Hepatocyte (in vitro differentiated cells): ENCODE measurements at regions not wholly inside any gene's neighbourhood (a gene's known extent, or its start where the extent isn't known, plus 50 kb on each side); places are given as distances from the start of the nearest gene placed in this dataset.
A peak's percentile ranks its signal among the peaks of the same experiment; 100 is the strongest.

ENCODE experiments used
- DNase-seq: peaks from one replicate; pipeline ENCODE4 v3.0.0-alpha.2; 2016; ENCODE audit warnings: low spot score
- H2AFZ ChIP-seq: fragments of 200-600 bp; sonication (generic); 2 replicates; pipeline ENCODE4 v1.6.0; 2016; ENCODE audit warnings: antibody characterized with exemption, mild to moderate bottlenecking
- H3K27ac ChIP-seq: fragments of 200-600 bp; sonication (generic); 2 replicates; pipeline ENCODE4 v1.5.1; 2016; ENCODE audit warnings: mild to moderate bottlenecking
- H3K27me3 ChIP-seq: fragments of 200-600 bp; sonication (generic); 2 replicates; pipeline ENCODE4 v1.6.1; 2016
- H3K36me3 ChIP-seq: fragments of 200-600 bp; sonication (generic); replicated peaks from 2 replicates; pipeline ENCODE4 v1.5.1; 2016; ENCODE audit warnings: low read depth; ENCODE audit not compliant: insufficient read depth
- H3K4me1 ChIP-seq: fragments of 200-600 bp; sonication (generic); 2 replicates; pipeline ENCODE4 v1.5.1; 2016; ENCODE audit warnings: mild to moderate bottlenecking, moderate library complexity; ENCODE audit not compliant: insufficient read depth
- H3K4me2 ChIP-seq: fragments of 200-600 bp; sonication (generic); 2 replicates; pipeline ENCODE4 v1.6.0; 2016
- H3K4me3 ChIP-seq: fragments of 200-600 bp; sonication (generic); 2 replicates; pipeline ENCODE4 v1.5.1; 2016; ENCODE audit warnings: mild to moderate bottlenecking
- H3K79me2 ChIP-seq: fragments of 200-600 bp; sonication (generic); 2 replicates; pipeline ENCODE4 v1.6.0; 2017; ENCODE audit warnings: mild to moderate bottlenecking
- H3K9me2 ChIP-seq: fragments of 200-600 bp; sonication (generic); replicated peaks from 2 replicates; pipeline ENCODE4 v1.6.0; 2017; ENCODE audit warnings: mild to moderate bottlenecking; ENCODE audit not compliant: insufficient read depth
- H3K9me3 ChIP-seq: fragments of 200-600 bp; sonication (generic); 2 replicates; pipeline ENCODE4 v1.5.1; 2016; ENCODE audit warnings: low read depth, mild to moderate bottlenecking
- H4K20me1 ChIP-seq: fragments of 200-600 bp; sonication (generic); 2 replicates; pipeline ENCODE4 v1.6.0; 2016; ENCODE audit warnings: mild to moderate bottlenecking; ENCODE audit not compliant: insufficient read depth, poor library complexity, severe bottlenecking
- EZH2 ChIP-seq: fragments of 200-600 bp; sonication (generic); IDR thresholded peaks from 2 replicates; pipeline ENCODE4 v1.6.1; 2016; ENCODE audit warnings: antibody characterized with exemption, mild to moderate bottlenecking, borderline replicate concordance
- EZH2phosphoT487 ChIP-seq: fragments of 200-600 bp; sonication (generic); IDR thresholded peaks from one replicate; pipeline ENCODE4 v1.6.1; 2018; ENCODE audit warnings: antibody characterized with exemption, mild to moderate bottlenecking, low read depth, moderate library complexity; ENCODE audit not compliant: unreplicated experiment, severe bottlenecking
- WGBS: methylation state at CpG from one replicate; pipeline ENCODE4 v1.1.6; 2016; ENCODE audit warnings: low lambda C conversion rate; ENCODE audit errors: missing lambda C conversion rate; 5-methylcytosine and 5-hydroxymethylcytosine counted together
- TF ChIP-seq, protein P1 (sequence below): fragments of 200-600 bp; sonication (generic); IDR thresholded peaks from 2 replicates; pipeline ENCODE4 v1.5.1; 2016; ENCODE audit warnings: antibody characterized with exemption, mild to moderate bottlenecking; ENCODE audit not compliant: poor library complexity

DNA sequence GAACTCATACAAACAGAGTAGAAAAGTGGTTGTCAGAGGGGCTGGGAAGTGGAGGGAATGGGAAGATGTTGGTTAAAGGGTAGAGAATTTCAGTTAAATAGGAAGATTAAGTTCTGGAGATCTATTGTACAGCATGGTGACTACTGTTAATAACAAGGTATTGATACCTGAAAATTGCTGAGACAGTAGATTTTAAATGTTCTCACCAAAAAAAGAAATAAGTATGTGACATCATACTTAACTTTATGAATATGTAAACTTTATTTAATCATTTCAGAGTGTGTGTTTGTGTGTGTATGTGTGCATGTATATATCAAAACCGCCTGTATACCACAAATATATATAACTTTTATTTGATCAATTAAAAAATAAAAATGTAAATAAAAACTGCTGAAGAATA, 896.4 kb downstream of the TFAP2A start:
- no peaks in the 10 kb centered on the region for H3K9me3 ChIP-seq
- no peak for DNase-seq
- no peak overlapping the region for H3K4me3 ChIP-seq
- no peaks in the 10 kb centered on the region for H3K79me2 ChIP-seq
- TF ChIP-seq EZH2 (no peak), EZH2phosphoT487 (no peak)
- TF ChIP-seq, protein P1, sequence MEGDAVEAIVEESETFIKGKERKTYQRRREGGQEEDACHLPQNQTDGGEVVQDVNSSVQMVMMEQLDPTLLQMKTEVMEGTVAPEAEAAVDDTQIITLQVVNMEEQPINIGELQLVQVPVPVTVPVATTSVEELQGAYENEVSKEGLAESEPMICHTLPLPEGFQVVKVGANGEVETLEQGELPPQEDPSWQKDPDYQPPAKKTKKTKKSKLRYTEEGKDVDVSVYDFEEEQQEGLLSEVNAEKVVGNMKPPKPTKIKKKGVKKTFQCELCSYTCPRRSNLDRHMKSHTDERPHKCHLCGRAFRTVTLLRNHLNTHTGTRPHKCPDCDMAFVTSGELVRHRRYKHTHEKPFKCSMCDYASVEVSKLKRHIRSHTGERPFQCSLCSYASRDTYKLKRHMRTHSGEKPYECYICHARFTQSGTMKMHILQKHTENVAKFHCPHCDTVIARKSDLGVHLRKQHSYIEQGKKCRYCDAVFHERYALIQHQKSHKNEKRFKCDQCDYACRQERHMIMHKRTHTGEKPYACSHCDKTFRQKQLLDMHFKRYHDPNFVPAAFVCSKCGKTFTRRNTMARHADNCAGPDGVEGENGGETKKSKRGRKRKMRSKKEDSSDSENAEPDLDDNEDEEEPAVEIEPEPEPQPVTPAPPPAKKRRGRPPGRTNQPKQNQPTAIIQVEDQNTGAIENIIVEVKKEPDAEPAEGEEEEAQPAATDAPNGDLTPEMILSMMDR: no peak
- no peak overlapping the region for H2AFZ ChIP-seq
- H3K36me3 ChIP-seq: no peaks in the 10 kb centered on the region
- no peaks in the 10 kb centered on the region for H3K27me3 ChIP-seq
- 97% methylated on average over 1 of the region's 1 CpG for WGBS
- H4K20me1 ChIP-seq: no peaks in the 10 kb centered on the region
- no peaks in the 10 kb centered on the region for H3K9me2 ChIP-seq
- H3K27ac ChIP-seq: no peak overlapping the region
- H3K4me1 ChIP-seq: peaks cover 7% of the 10 kb centered on the region
- H3K4me2 ChIP-seq: no peak overlapping the region

DNA sequence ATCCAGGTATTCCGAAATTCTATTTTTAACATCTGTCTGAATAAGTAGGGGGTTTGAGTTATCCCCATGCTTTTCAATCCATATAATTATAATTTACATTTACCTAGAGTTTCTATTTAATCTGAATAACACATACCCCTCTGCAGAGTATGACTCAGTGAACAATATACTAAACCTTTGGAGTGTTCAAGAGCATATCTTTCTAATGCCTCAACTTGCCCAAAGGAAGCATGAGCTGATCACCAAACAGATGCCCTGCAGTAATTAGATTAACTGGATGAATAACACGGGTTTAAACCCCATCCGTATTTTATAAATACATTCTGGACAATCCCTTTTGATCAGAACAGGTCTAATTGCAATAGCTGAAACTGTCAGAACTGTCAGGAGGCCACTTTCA, 897.1 kb downstream of the TFAP2A start:
- H3K4me3 ChIP-seq: no peak overlapping the region
- H3K4me1 ChIP-seq: peaks cover 7% of the 10 kb centered on the region
- H3K9me3 ChIP-seq: no peaks in the 10 kb centered on the region
- H3K9me2 ChIP-seq: no peaks in the 10 kb centered on the region
- H4K20me1 ChIP-seq: no peaks in the 10 kb centered on the region
- H3K4me2 ChIP-seq: no peak overlapping the region
- H3K27me3 ChIP-seq: no peaks in the 10 kb centered on the region
- no peaks in the 10 kb centered on the region for H3K79me2 ChIP-seq
- H3K36me3 ChIP-seq: no peaks in the 10 kb centered on the region
- TF ChIP-seq EZH2: no peak
- H2AFZ ChIP-seq: no peak overlapping the region
- no peak for DNase-seq
- 93% methylated on average over 3 of the region's 3 CpGs for WGBS
- no peak overlapping the region for H3K27ac ChIP-seq

DNA sequence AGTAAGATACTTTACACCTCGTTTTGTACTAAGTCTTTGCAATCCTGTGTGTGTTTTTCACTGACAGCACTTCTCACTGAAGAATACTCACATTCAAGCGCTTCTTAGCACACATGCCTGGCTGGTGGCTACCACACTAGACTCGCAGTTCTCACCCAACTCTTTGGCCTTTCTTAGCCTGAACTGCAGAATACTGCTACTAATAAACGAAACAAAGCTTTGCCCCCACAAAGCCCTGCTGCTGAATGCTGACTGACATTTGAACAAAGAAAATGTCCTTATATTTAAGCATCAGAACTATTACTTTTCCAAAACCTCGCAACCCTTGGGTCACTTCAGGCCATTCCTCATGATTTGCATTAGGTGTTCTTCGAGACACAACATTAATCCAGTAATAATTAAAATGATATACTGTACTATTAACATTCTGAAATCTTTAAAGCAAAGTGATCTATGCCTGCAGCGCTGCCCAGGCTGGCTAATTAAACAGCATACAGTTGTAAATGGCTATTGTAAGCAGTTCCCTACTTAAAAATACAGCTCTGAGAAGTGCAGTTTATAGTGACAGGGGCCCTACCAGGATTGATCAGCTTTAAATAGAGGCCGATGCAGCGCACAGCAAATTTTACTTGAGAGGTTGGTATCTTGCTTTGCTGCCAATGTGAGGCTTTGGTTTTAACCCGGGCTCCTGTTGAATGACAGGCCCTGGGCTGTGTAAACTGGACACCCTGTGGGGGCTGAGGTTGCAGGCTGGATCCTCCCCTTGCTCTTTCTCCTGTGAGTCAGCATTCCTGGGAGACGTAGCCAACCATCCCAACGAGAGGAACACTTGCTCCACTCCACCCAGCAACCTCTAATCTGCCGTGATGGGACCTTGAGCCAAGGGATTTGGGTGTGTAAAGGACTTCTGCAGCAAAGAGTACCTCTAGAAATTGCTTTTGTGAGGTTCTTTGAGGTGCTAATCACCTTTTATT, 899.0 kb downstream of the TFAP2A start:
- TF ChIP-seq, protein P1: no peak
- TF ChIP-seq EZH2: no peak
- no peak for TF ChIP-seq EZH2phosphoT487
- peak; percentile 64 for DNase-seq
- Histone ChIP-seq H3K79me2 (no peaks in the 10 kb centered on the region), H4K20me1 (no peaks in the 10 kb centered on the region), H3K36me3 (no peaks in the 10 kb centered on the region), H3K4me2 (peak overlapping the region; percentile 61), H3K27ac (peak overlapping the region; percentile 31), H3K27me3 (no peaks in the 10 kb centered on the region), H2AFZ (peak overlapping the region; percentile 17), H3K9me2 (no peaks in the 10 kb centered on the region), H3K4me1 (peaks cover 7% of the 10 kb centered on the region), H3K9me3 (no peaks in the 10 kb centered on the region), H3K4me3 (no peak overlapping the region)
- WGBS: 63% methylated on average over 13 of the region's 13 CpGs

DNA sequence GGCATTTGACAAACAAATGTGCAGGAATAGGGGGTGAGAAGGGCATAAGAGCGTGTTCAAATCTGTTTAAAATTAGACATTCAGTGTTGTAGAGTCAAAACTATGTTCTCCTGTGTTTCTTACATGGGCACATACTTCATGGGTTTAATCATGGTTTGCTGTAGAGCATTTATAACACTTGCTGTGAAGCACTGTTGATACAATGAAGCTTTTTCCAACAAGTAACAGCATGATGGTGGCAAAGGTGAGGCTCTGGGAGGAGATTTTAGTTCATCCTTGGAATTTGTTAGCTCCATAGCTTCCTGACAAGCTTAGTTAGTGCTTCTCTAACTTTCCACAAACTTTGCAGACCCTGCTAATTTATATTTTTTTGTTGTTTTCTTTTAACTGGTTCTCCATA, 900.7 kb downstream of the TFAP2A start:
- H3K9me2 ChIP-seq: no peaks in the 10 kb centered on the region
- no peak for DNase-seq
- H3K4me2 ChIP-seq: no peak overlapping the region
- H3K27me3 ChIP-seq: no peaks in the 10 kb centered on the region
- no peak overlapping the region for H2AFZ ChIP-seq
- H3K36me3 ChIP-seq: no peaks in the 10 kb centered on the region
- 94% methylated on average over 1 of the region's 1 CpG for WGBS
- H3K79me2 ChIP-seq: no peaks in the 10 kb centered on the region
- peaks cover 7% of the 10 kb centered on the region for H3K4me1 ChIP-seq
- H3K27ac ChIP-seq: no peak overlapping the region
- no peak for TF ChIP-seq EZH2
- TF ChIP-seq, protein P1: no peak
- no peak overlapping the region for H3K4me3 ChIP-seq
- H4K20me1 ChIP-seq: no peaks in the 10 kb centered on the region
- H3K9me3 ChIP-seq: no peaks in the 10 kb centered on the region
